Spleen (tissue), 7 donors: ENCODE measurements at regions not wholly inside any gene's neighbourhood (a gene's known extent, or its start where the extent isn't known, plus 50 kb on each side); places are given as distances from the start of the nearest gene placed in this dataset.

ENCODE experiments used
- CTCF ChIP-seq, 11 experiments: fragments of 200-600 bp in 7 of 11; fragments of 450-650 bp in 4 of 11; sonication (generic) in 4 of 11; IDR thresholded peaks in 8 of 11; conservative IDR thresholded peaks in 3 of 11; 1 replicate in 7 of 11; 2 replicates in 4 of 11; pipeline versions ENCODE4 v1.4.0 to v1.8.0; 2016 to 2021; ENCODE audit warnings: antibody characterized with exemption in 11 of 11, inconsistent platforms in 4 of 11, mild to moderate bottlenecking in 1 of 11
- POLR2A ChIP-seq, 3 donors: fragments of 450-650 bp; IDR thresholded peaks; one replicate each; pipeline ENCODE4 v1.5.1; 2017; ENCODE audit warnings: antibody characterized with exemption in 3 of 3, mild to moderate bottlenecking in 1 of 3
- donor health status: DM: no; HTN: no; CAD: no; lungs with moderate emphysema.
- donor health status: DM: no; HTN: no; CAD: no.
- donor health status: DM: no; HTN: no; CAD: no.

DNA sequence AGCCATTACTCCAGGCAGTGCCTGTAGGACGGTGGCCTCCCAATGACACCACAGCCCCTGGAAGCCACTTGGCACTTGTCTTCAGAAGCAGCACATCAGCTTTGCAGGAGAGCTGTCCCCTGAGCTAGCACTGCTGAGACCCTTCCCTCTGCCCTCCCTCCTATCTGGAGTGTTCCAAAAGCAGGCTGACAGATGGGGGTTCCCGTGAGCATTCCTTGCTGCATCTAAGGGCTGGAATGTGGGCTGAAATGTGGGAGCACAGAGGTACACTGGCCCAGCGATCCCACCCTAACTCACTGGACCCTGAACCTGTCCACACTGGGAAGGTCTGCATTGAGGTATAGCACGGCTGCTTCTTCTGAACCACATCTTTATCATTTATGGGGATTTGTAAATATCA, 230.1 kb downstream of the ANAPC1 start:
- TF ChIP-seq CTCF (IDR thresholded peaks at IDR 0.05 in 8 of 11, conservative IDR thresholded peaks at IDR 0.05 in 3 of 11) (no peak), POLR2A (IDR thresholded peaks at IDR 0.05) (no peak)
